Stimulated activated effector memory CD8-positive, alpha-beta T cell treated with anti-CD3 and anti-CD28 coated beads, Interleukin-12 subunit alpha, Interleukin-12 subunit beta, amount 100 ng/mL, for 72 hours (primary cell): ENCODE measurements at regions not wholly inside any gene's neighbourhood (a gene's known extent, or its start where the extent isn't known, plus 50 kb on each side); places are given as distances from the start of the nearest gene placed in this dataset.

ENCODE experiments used
- ATAC-seq: fragments of 150-1000 bp; cut with Tn5 transposase; 2 replicates; pipeline ENCODE4 v1.10.0; 2021
- DNase-seq, 2 donors: peaks; one replicate each; pipeline ENCODE4 v3.0.0; 2021 to 2022; ENCODE audit warnings: low spot score in 2 of 2
- H3K27ac Mint-ChIP-seq: one replicate; pipeline ENCODE4 v1.8.0; 2022; ENCODE audit warnings: mild to moderate bottlenecking, mixed read lengths
- H3K36me3 Mint-ChIP-seq: one replicate; pipeline ENCODE4 v1.8.0; 2022; ENCODE audit warnings: mild to moderate bottlenecking, mixed read lengths
- H3K4me1 Mint-ChIP-seq: one replicate; pipeline ENCODE4 v1.8.0; 2022; ENCODE audit warnings: mixed read lengths
- H3K4me3 Mint-ChIP-seq: one replicate; pipeline ENCODE4 v1.8.0; 2022; ENCODE audit warnings: mild to moderate bottlenecking, mixed read lengths
- H3K9me3 Mint-ChIP-seq: one replicate; pipeline ENCODE4 v1.8.0; 2022; ENCODE audit warnings: mixed read lengths

GRCh38 chr11:92311616-92312449, 87.2 kb downstream of the FAT3 start:
- Mint-ChIP-seq H3K4me3 (no peak overlapping the region), H3K36me3 (no peaks in the 10 kb centered on the region), H3K4me1 (no peaks in the 10 kb centered on the region), H3K9me3 (no peaks in the 10 kb centered on the region), H3K27ac (no peak overlapping the region)
- ATAC-seq: no peak
- no peak for DNase-seq

DNA sequence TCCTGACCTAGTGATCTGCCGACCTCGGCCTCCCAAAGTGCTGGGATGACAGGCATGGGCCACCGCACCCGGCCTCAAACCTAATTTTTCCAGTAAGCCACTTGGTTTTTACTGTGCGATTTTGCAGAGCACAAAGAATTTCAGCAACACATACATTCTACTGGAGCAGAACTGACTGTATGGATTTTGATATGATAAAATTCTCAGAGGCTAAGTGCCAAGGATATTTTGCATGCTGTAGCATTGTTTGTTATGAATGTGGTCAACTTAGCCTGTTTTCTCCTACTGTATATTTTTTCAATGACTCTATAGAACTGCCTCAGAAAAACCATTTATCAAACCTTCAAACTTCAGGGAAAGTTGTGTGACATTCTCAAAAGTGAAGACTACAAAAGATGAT, 89.2 kb downstream of the FAT3 start:
- no peaks in the 10 kb centered on the region for H3K9me3 Mint-ChIP-seq
- no peaks in the 10 kb centered on the region for H3K4me1 Mint-ChIP-seq
- no peak for ATAC-seq
- no peaks in the 10 kb centered on the region for H3K36me3 Mint-ChIP-seq
- no peak for DNase-seq
- no peak overlapping the region for H3K4me3 Mint-ChIP-seq
- no peak overlapping the region for H3K27ac Mint-ChIP-seq

- no peak for ATAC-seq
- Mint-ChIP-seq H3K4me1 (no peaks in the 10 kb centered on the region), H3K27ac (no peak overlapping the region), H3K36me3 (no peaks in the 10 kb centered on the region), H3K4me3 (no peak overlapping the region), H3K9me3 (no peaks in the 10 kb centered on the region)
- DNase-seq: no peak
These were observed 89.9 kb downstream of the FAT3 start for GRCh38 chr11:92314499-92314898.

DNA sequence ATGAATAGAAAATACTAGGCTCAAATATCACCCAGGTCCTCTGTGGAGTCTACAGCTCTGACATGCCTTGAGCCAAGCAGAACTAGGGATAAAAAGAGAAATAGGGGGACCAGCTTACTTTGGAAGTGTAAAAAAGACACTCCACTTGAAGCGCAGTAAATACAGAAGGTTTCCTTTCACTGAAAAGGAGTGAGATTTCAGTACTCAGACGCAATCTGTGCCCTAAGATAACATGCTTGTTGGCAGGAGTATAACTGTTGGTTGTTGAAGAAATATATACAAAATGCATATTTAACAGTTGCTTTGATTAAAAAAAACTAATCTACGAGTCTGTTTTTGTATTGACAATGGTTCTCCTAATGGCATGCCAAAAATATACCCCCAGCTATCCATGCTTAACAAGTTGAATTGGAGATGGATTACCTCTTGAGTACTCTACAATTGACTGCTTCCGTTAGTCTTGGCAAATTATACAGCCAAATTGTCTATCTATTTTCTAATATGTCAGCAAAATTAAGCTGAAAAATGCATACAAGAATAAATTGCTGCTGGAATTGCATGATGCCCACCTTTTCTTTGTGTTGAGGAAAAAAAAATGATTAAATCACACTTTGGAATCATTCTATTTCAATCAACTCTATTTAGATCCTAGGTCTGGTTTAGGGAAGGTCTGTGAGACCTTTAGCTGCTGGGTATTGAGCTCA, 91.6 kb downstream of the FAT3 start:
- Mint-ChIP-seq H3K27ac (no peak overlapping the region), H3K9me3 (peaks cover 3% of the 10 kb centered on the region), H3K4me1 (no peaks in the 10 kb centered on the region), H3K36me3 (no peaks in the 10 kb centered on the region), H3K4me3 (no peak overlapping the region)
- DNase-seq (no peak), ATAC-seq (no peak)

DNA sequence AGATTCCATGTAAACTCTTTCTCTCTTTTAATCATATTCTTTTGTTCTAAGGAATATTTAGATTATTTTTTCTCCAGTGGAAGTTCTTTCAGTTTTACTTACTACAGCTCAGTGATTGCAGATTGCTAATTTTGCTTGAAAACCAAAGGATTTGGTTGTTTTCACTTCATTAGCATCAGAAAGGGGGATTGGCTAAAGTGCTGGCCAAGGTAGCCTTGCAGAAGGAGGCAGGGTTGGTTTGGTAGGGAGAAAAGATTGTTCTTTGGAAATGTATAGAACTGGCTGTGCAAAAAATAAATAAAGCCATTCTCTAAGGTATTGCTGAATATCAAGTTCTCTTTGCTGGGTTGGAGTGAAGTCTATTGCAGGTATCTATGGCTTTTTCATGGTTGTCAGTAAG, 92.6 kb downstream of the FAT3 start:
- Mint-ChIP-seq H3K4me1 (no peaks in the 10 kb centered on the region), H3K9me3 (peaks cover 3% of the 10 kb centered on the region), H3K4me3 (no peak overlapping the region), H3K36me3 (no peaks in the 10 kb centered on the region), H3K27ac (no peak overlapping the region)
- no peak for DNase-seq
- no peak for ATAC-seq

GRCh38 chr11:92317721-92318120, 93.1 kb downstream of the FAT3 start:
- H3K9me3 Mint-ChIP-seq: peaks cover 4% of the 10 kb centered on the region
- H3K27ac Mint-ChIP-seq: no peak overlapping the region
- no peaks in the 10 kb centered on the region for H3K4me1 Mint-ChIP-seq
- DNase-seq (no peak), ATAC-seq (no peak)
- H3K4me3 Mint-ChIP-seq: no peak overlapping the region
- no peaks in the 10 kb centered on the region for H3K36me3 Mint-ChIP-seq

- Mint-ChIP-seq H3K4me1 (no peaks in the 10 kb centered on the region), H3K9me3 (peaks cover 6% of the 10 kb centered on the region), H3K27ac (no peak overlapping the region), H3K4me3 (no peak overlapping the region), H3K36me3 (no peaks in the 10 kb centered on the region)
- no peak for ATAC-seq
- DNase-seq: no peak
These were observed 97.6 kb downstream of the FAT3 start for GRCh38 chr11:92322225-92322624.

DNA sequence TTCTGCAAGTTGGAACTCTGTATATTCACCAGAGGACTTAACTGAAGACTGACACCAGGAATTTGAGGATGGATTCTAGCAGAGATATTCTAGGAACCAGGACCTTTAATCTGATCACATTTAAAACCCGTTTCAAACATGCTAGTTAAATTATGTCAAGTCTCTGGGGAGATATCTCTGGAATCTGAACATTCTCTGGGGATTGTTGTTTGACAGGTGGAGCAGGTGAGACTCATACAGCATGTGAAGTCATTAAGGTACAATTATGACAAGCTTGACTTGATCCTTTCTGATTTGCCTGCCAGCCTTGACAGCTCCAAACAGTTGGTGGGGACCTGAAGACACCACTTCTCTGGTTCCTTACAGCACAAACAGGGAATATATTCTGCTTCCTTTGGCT, 100.3 kb downstream of the FAT3 start:
- DNase-seq (no peak), ATAC-seq (no peak)
- Mint-ChIP-seq H3K4me3 (no peak overlapping the region), H3K27ac (no peak overlapping the region), H3K4me1 (no peaks in the 10 kb centered on the region), H3K36me3 (no peaks in the 10 kb centered on the region), H3K9me3 (peaks cover 3% of the 10 kb centered on the region)

DNA sequence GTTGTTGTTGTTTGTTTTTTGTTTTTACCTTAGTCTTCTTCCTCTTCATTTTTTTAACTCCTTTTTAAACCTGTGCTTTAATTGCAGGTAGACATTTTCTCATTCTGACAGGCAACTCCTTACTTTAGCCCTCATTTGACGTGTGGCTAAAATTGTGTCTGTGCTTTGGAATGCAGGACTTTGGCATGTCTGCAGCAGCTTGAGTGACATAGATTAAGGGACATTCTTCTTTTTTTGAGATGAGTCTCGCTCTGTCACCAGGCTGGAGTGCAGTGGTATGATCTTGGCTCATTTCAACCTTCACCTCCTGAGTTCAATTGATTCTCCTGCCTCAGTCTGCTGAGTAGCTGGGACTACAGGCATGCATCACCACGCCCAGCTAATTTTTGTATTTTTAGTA, 100.8 kb downstream of the FAT3 start:
- no peak for DNase-seq

GRCh38 chr11:92329137-92329536, 104.5 kb downstream of the FAT3 start:
- DNase-seq (no peak), ATAC-seq (no peak)
- H3K4me3 Mint-ChIP-seq: no peak overlapping the region
- H3K36me3 Mint-ChIP-seq: no peaks in the 10 kb centered on the region
- H3K27ac Mint-ChIP-seq: no peak overlapping the region
- no peaks in the 10 kb centered on the region for H3K4me1 Mint-ChIP-seq
- peaks cover 4% of the 10 kb centered on the region for H3K9me3 Mint-ChIP-seq

More for the DNA sequence above, 100.8 kb downstream of the FAT3 start:
- H3K9me3 Mint-ChIP-seq: peaks cover 3% of the 10 kb centered on the region
- H3K4me3 Mint-ChIP-seq: no peak overlapping the region
- H3K36me3 Mint-ChIP-seq: no peaks in the 10 kb centered on the region
- no peaks in the 10 kb centered on the region for H3K4me1 Mint-ChIP-seq
- no peak overlapping the region for H3K27ac Mint-ChIP-seq
- no peak for ATAC-seq

GRCh38 chr11:92329646-92330045, 105.0 kb downstream of the FAT3 start:
- Mint-ChIP-seq H3K36me3 (no peaks in the 10 kb centered on the region), H3K9me3 (peaks cover 4% of the 10 kb centered on the region), H3K4me3 (no peak overlapping the region), H3K4me1 (no peaks in the 10 kb centered on the region), H3K27ac (no peak overlapping the region)
- no peak for DNase-seq
- ATAC-seq: no peak

DNA sequence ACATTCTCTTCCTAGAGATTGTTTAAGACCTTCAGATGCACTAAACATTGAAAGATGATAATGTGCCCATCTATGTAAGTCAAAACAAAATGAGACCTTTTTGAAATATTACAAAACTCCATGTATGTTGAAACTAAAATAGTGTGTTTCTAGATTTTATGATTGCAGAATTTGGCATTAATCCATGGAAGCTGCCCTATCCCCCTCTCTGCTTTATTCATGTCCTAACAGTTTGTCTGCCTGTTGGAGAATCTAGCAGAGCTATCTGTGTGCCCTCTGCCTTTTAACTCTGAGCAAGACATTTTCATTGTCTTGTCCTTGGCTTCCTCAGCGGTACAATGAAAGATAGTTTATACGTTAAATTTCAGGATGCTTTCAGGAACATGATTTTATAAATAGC, 105.5 kb downstream of the FAT3 start:
- no peak for DNase-seq
- H3K27ac Mint-ChIP-seq: no peak overlapping the region
- H3K4me3 Mint-ChIP-seq: no peak overlapping the region
- H3K9me3 Mint-ChIP-seq: peaks cover 4% of the 10 kb centered on the region
- no peaks in the 10 kb centered on the region for H3K4me1 Mint-ChIP-seq
- H3K36me3 Mint-ChIP-seq: no peaks in the 10 kb centered on the region
- ATAC-seq: no peak

DNA sequence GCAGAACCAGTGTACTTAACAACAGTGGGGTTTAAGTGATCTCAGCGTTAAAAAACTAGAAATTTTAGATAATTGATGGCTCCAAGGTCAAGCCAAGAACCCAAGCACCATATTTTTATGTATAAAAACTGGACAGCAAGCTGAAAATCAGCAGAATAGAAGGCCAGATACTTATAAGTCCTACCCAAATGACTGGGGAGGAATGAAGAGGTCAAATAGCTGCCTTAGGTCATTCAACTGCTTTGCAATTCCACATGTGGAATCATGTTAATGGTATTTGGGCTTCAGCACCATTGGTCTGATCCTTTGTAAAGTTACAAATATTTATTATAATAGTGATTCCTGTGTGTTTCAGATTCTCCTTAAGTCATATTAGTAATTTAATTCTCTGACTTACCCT, 108.4 kb downstream of the FAT3 start:
- DNase-seq (no peak), ATAC-seq (no peak)
- no peak overlapping the region for H3K27ac Mint-ChIP-seq
- H3K4me3 Mint-ChIP-seq: no peak overlapping the region
- H3K9me3 Mint-ChIP-seq: peaks cover 7% of the 10 kb centered on the region
- no peaks in the 10 kb centered on the region for H3K4me1 Mint-ChIP-seq
- no peaks in the 10 kb centered on the region for H3K36me3 Mint-ChIP-seq

GRCh38 chr11:92340839-92341238, 116.2 kb downstream of the FAT3 start:
- no peak overlapping the region for H3K27ac Mint-ChIP-seq
- no peaks in the 10 kb centered on the region for H3K4me1 Mint-ChIP-seq
- no peak overlapping the region for H3K4me3 Mint-ChIP-seq
- ATAC-seq: no peak
- no peaks in the 10 kb centered on the region for H3K36me3 Mint-ChIP-seq
- peaks cover 4% of the 10 kb centered on the region for H3K9me3 Mint-ChIP-seq
- DNase-seq: no peak

DNA sequence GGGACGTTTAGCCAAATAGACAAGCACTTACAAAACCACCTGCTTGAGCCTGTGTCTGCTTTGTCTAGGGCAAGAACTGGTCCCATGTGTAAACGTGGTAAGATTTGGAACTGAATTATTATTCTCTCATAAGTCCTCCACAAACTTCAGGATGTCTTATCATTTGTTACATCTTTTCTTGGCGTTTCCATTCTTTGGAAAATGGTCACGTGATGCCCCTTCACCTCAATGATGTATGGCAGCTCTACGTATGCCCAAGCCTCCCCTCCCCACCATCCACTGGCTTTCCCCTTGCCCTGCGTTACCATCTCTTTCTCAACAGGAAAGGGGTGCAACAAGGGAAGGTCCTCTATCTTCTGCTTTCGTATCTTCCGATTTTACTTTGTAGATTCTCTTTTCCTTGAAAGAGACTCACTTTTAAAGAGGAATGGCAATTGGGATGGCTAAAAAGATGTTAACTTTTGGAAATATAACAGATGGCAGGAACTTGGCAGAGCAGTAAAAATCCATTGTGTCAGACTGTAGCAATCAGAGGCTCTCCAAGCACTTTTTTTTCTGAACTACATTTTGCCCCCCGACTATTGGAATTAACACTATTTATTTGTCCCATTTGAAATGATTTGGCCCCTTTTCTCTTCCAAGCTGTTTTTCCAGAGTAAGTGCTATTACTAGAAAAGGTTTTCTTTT, 117.6 kb downstream of the FAT3 start:
- no peaks in the 10 kb centered on the region for H3K4me1 Mint-ChIP-seq
- peaks cover 4% of the 10 kb centered on the region for H3K9me3 Mint-ChIP-seq
- ATAC-seq (no peak), DNase-seq (no peak)
- no peaks in the 10 kb centered on the region for H3K36me3 Mint-ChIP-seq
- no peak overlapping the region for H3K4me3 Mint-ChIP-seq
- H3K27ac Mint-ChIP-seq: no peak overlapping the region

GRCh38 chr11:92342886-92343285, 118.3 kb downstream of the FAT3 start:
- DNase-seq (no peak), ATAC-seq (no peak)
- peaks cover 4% of the 10 kb centered on the region for H3K9me3 Mint-ChIP-seq
- no peak overlapping the region for H3K27ac Mint-ChIP-seq
- no peaks in the 10 kb centered on the region for H3K36me3 Mint-ChIP-seq
- no peak overlapping the region for H3K4me3 Mint-ChIP-seq
- no peaks in the 10 kb centered on the region for H3K4me1 Mint-ChIP-seq
